BLaER1 treated with 17β-estradiol and CSF1 and Interleukin-3, amounts not matched to agents 10 nM and 100 nM (cell line): ENCODE measurements at regions not wholly inside any gene's neighbourhood (a gene's known extent, or its start where the extent isn't known, plus 50 kb on each side); places are given as distances from the start of the nearest gene placed in this dataset.
A peak's percentile ranks its signal among the peaks of the same experiment; 100 is the strongest.

ENCODE experiments used
- H3K27ac ChIP-seq, 11 experiments: shearing (Covaris generic); formaldehyde crosslinking; 2 replicates each; pipeline ENCODE4 v1.8.1; 2022
- H3K27me3 ChIP-seq, 11 experiments: shearing (Covaris generic); formaldehyde crosslinking; 2 replicates each; pipeline ENCODE4 v1.8.1; 2022
- H3K36me3 ChIP-seq, 11 experiments: shearing (Covaris generic); formaldehyde crosslinking; 2 replicates each; pipeline ENCODE4 v1.8.1; 2022
- H3K4me1 ChIP-seq, 10 experiments: shearing (Covaris generic); formaldehyde crosslinking; 2 replicates each; pipeline ENCODE4 v1.8.1; 2022
- H3K4me2 ChIP-seq, 11 experiments: shearing (Covaris generic); formaldehyde crosslinking; 2 replicates each; pipeline ENCODE4 v1.8.1; 2022
- H3K4me3 ChIP-seq, 10 experiments: shearing (Covaris generic); formaldehyde crosslinking; 2 replicates each; pipeline ENCODE4 v1.8.1; 2022
- H3K9ac ChIP-seq, 11 experiments: shearing (Covaris generic); formaldehyde crosslinking; 2 replicates each; pipeline ENCODE4 v1.8.1; 2022
- H3K9me3 ChIP-seq, 11 experiments: shearing (Covaris generic); formaldehyde crosslinking; replicated peaks in 1 of 11; 2 replicates each; pipeline ENCODE4 v1.8.1; 2022
- H4K20me1 ChIP-seq, 11 experiments: shearing (Covaris generic); formaldehyde crosslinking; 2 replicates each; pipeline ENCODE4 v1.8.1; 2022
- Cebpa-rat ChIP-seq, 11 experiments: shearing (Covaris generic); IDR thresholded peaks; 2 replicates each; pipeline ENCODE4 v1.8.1; 2022

DNA sequence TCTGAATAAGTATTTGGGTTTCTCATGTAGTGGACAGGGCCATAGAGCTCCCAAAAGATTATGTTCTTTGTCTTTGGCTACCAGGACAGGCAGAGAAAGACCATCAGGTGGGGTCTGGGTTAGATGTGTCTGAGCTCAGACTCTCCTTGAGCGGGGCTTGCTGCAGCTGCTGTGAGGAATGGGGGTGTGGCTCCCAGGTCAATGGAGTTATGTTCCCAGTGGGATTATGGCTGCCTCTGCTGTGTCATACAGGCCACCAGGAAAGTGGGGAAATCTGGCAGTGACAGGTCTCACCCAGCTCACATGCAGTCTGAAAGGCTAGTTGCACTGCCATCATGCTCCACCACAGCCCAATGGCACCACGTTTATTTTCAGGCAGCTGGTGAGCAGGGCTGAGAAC lies 97.0 kb upstream of the FERD3L start:
- no peaks in the 10 kb centered on the region for H3K27me3 ChIP-seq
- H3K4me3 ChIP-seq = no peak overlapping the region
- no peak overlapping the region for H3K4me2 ChIP-seq
- no peak overlapping the region for H3K27ac ChIP-seq
- peaks cover 0 to 16% (median 8%) of the 10 kb centered on the region in 10 experiments; a peak in 13 of 20 replicates for H3K4me1 ChIP-seq
- TF ChIP-seq Cebpa-rat (IDR thresholded peaks at IDR 0.05) = no peak
- H3K9ac ChIP-seq = no peak overlapping the region
- peaks cover 0 to 23% (median 15%) of the 10 kb centered on the region in 11 experiments; a peak in 8 of 22 replicates for H3K9me3 ChIP-seq
- no peaks in the 10 kb centered on the region for H4K20me1 ChIP-seq
- no peaks in the 10 kb centered on the region for H3K36me3 ChIP-seq

DNA sequence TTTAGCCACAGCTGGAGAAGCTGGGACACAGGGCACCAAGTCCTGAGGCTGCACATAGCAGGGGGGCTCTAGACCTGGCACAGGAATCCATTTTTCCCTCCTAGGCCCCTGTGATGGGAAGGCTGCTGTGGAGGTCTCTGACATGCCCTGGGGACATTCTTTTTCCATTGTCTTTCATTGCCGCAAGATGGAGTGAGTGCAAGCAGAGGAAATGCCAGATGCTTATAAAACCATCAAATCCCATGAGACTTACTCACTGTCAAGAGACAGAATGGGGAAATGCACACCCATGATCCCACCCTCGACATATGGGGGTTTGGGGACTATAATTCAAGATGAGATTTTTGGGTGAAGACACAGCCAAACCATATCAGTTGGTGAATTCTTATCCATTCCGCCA lies 94.7 kb upstream of the FERD3L start:
- H3K9me3 ChIP-seq = peaks cover 0 to 19% (median 7%) of the 10 kb centered on the region in 11 experiments; a peak in 5 of 22 replicates
- 0 out of 22 replicates have a peak overlapping the region, but pooled peaks of 1 of the 11 experiments have one; percentile 15 for H3K27ac ChIP-seq
- no peak overlapping the region for H3K9ac ChIP-seq
- no peaks in the 10 kb centered on the region for H4K20me1 ChIP-seq
- H3K4me3 ChIP-seq = no peak overlapping the region
- peaks cover 0 to 16% (median 8%) of the 10 kb centered on the region in 10 experiments; a peak in 13 of 20 replicates for H3K4me1 ChIP-seq
- H3K27me3 ChIP-seq = no peaks in the 10 kb centered on the region
- no peaks in the 10 kb centered on the region for H3K36me3 ChIP-seq
- peak overlapping the region in 8 of 11 experiments; percentile 32 to 69 (median 47); a peak in 16 of 22 replicates for H3K4me2 ChIP-seq
- TF ChIP-seq Cebpa-rat (IDR thresholded peaks at IDR 0.05) = no peak

DNA sequence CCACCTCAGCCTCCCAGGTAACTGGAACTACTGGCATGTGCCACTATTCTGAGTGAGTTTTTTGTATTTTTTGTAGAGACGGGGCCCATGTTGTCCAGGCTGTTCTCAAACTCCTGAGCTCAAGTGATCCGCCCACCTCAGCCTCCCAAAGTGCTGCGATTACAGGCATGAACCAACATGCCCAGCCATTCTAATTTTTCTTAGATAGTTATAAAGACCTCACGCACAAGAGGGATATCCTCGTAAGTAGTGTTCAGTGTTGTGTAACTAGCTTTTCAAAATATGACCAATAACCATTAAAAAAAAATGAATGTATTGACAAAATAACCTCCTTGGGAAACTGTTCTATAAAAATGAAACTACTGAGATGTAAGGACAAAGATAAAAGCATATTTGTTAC lies 90.5 kb upstream of the FERD3L start:
- no peak overlapping the region for H3K27ac ChIP-seq
- TF ChIP-seq Cebpa-rat (IDR thresholded peaks at IDR 0.05) = no peak
- H3K4me3 ChIP-seq = no peak overlapping the region

DNA sequence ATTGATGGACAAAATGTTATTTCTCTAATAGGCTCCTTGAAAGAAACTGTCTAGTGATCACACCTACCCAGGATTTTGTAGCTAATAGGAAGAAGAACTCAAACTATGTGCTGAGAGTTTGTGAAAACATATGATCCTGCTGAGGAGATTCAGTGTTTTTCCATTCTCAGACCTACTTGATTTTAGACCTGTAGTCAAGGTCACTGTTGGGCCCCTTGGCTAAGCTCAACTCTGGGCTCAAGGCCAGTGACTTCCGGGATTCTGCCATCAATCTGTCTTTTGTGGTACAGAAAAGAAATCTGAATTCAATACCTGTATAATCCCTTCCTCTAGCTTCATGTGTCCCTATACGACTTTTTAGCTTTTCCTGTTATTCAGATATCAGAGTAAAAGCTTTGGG lies 79.7 kb upstream of the FERD3L start:
- Histone ChIP-seq H3K4me1 (no peaks in the 10 kb centered on the region), H3K9ac (no peak overlapping the region), H3K27ac (no peak overlapping the region), H4K20me1 (no peaks in the 10 kb centered on the region), H3K9me3 (peaks cover 0 to 26% (median 4%) of the 10 kb centered on the region in 11 experiments; a peak in 9 of 22 replicates), H3K4me2 (no peak overlapping the region), H3K27me3 (no peaks in the 10 kb centered on the region), H3K4me3 (no peak overlapping the region), H3K36me3 (no peaks in the 10 kb centered on the region)
- TF ChIP-seq Cebpa-rat (IDR thresholded peaks at IDR 0.05) = no peak

More for the DNA sequence above, 90.5 kb upstream of the FERD3L start:
- peaks cover 0 to 16% (median 2%) of the 10 kb centered on the region in 11 experiments; a peak in 4 of 22 replicates for H3K9me3 ChIP-seq
- no peak overlapping the region for H3K9ac ChIP-seq
- H3K27me3 ChIP-seq = no peaks in the 10 kb centered on the region
- H3K4me2 ChIP-seq = no peak overlapping the region
- no peaks in the 10 kb centered on the region for H4K20me1 ChIP-seq
- peaks cover 0 to 14% (median 8%) of the 10 kb centered on the region in 10 experiments; a peak in 13 of 20 replicates for H3K4me1 ChIP-seq
- no peaks in the 10 kb centered on the region for H3K36me3 ChIP-seq

DNA sequence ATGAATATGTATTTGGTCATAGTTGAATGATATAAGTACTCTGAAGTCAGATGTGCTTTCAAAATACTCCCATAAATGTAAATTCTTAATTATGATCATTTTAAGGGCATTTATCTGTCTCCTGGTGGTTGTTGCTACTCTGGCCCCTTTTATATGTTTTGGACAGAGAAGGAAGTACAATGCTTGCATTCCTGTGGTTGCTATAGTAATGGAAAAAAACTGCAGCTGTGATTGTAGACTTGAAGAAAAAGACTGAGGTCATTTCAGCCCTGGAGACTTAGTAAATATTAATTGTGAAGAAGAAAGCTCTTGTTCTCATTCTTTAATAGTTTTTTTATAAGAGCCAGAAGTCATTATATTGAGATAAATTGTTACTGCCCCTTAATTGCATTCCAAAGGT lies 70.2 kb upstream of the FERD3L start:
- H3K4me3 ChIP-seq = no peak overlapping the region
- no peaks in the 10 kb centered on the region for H3K4me1 ChIP-seq
- no peaks in the 10 kb centered on the region for H3K27me3 ChIP-seq
- no peaks in the 10 kb centered on the region for H3K36me3 ChIP-seq
- no peak overlapping the region for H3K9ac ChIP-seq
- no peak overlapping the region for H3K27ac ChIP-seq
- H3K4me2 ChIP-seq = no peak overlapping the region
- no peaks in the 10 kb centered on the region for H4K20me1 ChIP-seq
- no peak for TF ChIP-seq Cebpa-rat (IDR thresholded peaks at IDR 0.05)
- H3K9me3 ChIP-seq = peaks cover 0 to 12% (median 0%) of the 10 kb centered on the region in 11 experiments; a peak in 2 of 22 replicates

DNA sequence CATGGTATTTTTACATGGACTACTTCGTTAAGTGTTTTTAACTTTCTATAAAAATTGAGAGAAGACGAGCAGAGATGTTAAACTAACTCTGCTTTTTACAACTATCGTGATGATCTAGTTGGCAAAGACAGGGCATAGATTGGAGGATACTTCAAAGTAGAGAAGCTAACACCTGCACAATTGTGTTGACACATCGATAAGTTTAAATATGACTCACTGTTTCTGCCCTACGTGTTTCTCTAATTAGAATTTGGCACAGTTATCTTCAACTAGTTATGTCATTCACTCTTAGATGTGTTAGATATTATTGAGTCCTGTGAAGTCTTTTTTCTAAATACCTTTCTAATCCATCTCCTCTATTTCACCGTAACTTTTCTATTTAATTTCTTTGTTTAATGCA lies 68.5 kb upstream of the FERD3L start:
- H3K4me1 ChIP-seq = no peaks in the 10 kb centered on the region
- no peak overlapping the region for H3K4me3 ChIP-seq
- no peak for TF ChIP-seq Cebpa-rat (IDR thresholded peaks at IDR 0.05)
- H3K9me3 ChIP-seq = peaks cover 0 to 12% (median 0%) of the 10 kb centered on the region in 11 experiments; a peak in 2 of 22 replicates
- H3K27me3 ChIP-seq = no peaks in the 10 kb centered on the region
- H3K9ac ChIP-seq = no peak overlapping the region
- no peak overlapping the region for H3K4me2 ChIP-seq
- no peaks in the 10 kb centered on the region for H3K36me3 ChIP-seq
- H3K27ac ChIP-seq = no peak overlapping the region
- no peaks in the 10 kb centered on the region for H4K20me1 ChIP-seq

DNA sequence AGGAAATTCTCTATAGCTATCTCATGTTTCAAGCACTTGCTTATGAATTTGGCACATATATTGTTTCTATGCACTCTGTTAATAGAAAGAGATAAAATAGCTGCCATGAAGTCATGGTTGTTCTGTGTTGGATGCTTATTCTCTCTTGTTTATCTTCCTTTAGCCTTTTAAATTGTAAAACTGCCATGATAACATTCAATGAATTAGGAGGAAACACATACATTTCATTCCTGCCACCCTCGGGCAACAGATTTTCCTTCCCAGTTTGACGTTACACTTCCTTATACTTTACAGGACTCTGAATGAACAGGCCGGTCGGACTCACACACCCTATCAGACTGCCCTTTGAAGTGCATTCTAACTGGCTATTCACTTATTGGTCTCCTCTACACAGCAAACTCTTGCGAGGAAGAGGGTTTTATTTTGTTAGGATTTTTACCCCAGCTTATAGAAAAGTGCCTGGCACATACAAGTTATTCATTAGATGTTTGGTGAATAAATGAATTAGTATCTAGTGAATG lies 65.7 kb upstream of the FERD3L start:
- Histone ChIP-seq H3K4me3 (no peak overlapping the region), H3K4me1 (no peaks in the 10 kb centered on the region), H3K27ac (no peak overlapping the region), H3K9ac (no peak overlapping the region), H3K27me3 (no peaks in the 10 kb centered on the region), H3K36me3 (no peaks in the 10 kb centered on the region), H3K4me2 (no peak overlapping the region), H4K20me1 (no peaks in the 10 kb centered on the region), H3K9me3 (peaks cover 0 to 12% (median 0%) of the 10 kb centered on the region in 11 experiments; a peak in 2 of 22 replicates)
- TF ChIP-seq Cebpa-rat (IDR thresholded peaks at IDR 0.05) = no peak

DNA sequence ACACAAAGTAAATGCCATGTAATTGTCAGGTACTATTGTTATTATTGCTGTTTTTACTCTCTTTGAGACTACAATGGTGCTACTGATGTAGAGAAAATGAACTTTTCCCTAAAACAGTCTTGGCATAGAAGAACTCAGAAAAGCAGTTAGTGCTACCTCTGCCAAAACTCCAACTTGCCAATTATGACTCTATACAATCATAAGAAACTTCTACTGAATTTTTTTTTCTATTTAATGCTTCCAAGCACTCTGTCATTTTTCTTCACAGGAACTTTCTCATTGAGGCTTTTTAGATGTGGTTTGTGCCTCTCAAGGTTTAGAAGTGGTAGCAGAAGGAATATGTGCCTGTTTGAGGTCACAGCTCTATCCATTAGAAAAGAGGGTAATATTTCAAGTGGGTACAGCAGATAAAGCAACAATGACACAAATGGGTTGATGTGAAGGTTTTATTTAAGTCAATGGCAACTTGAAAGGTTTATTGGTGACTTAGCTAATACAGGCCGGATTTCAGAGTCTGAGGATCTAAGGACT lies 64.0 kb upstream of the FERD3L start:
- TF ChIP-seq Cebpa-rat (IDR thresholded peaks at IDR 0.05) = no peak
- Histone ChIP-seq H3K9me3 (peaks cover 0 to 12% (median 0%) of the 10 kb centered on the region in 11 experiments; a peak in 2 of 22 replicates), H3K36me3 (no peaks in the 10 kb centered on the region), H3K4me2 (no peak overlapping the region), H3K9ac (no peak overlapping the region), H3K27ac (no peak overlapping the region), H4K20me1 (no peaks in the 10 kb centered on the region), H3K4me1 (no peaks in the 10 kb centered on the region), H3K4me3 (no peak overlapping the region), H3K27me3 (no peaks in the 10 kb centered on the region)

DNA sequence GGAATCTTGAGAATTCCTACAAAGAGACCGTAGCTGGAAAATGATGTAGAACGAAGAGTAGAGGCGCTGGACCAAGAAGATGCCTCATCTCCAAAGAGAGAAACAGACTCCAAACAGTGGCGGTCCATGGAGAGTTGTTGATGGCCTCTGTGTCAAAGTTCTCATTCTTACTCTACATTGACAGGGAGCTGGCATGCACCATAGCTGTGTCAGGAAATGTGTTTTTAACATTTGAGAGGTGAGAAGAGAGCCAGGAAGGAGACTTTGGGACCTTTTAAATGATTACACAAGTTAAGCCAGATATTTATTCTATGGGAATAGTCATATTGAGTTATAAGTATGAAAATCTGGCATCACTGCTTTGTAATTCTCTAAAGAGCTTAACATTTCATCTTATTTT lies 61.5 kb upstream of the FERD3L start:
- no peak for TF ChIP-seq Cebpa-rat (IDR thresholded peaks at IDR 0.05)
- H3K4me3 ChIP-seq = no peak overlapping the region
- H3K27me3 ChIP-seq = no peaks in the 10 kb centered on the region
- H3K4me2 ChIP-seq = no peak overlapping the region
- no peaks in the 10 kb centered on the region for H3K4me1 ChIP-seq
- no peaks in the 10 kb centered on the region for H4K20me1 ChIP-seq
- no peaks in the 10 kb centered on the region for H3K36me3 ChIP-seq
- no peak overlapping the region for H3K27ac ChIP-seq
- H3K9ac ChIP-seq = no peak overlapping the region
- no peaks in the 10 kb centered on the region for H3K9me3 ChIP-seq

DNA sequence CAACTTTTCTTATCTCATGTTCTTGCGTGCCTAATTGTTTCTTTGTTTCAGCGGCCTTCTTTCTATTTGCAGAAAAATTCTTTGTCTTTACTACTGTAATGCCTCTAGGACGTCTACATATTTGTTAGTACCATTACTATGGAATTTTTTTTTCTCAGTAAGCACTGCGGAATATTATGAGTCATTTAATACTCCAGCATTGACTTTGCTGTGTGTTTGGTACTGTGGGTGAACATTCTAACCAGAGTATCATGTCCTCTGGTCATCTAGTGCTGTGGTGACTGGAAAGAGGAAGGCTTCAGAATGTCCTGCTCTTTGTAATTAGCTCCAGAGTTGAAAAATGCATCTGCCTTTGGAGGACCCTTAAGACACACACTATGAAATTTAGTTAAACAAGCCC lies 58.5 kb upstream of the FERD3L start:
- Histone ChIP-seq H3K27me3 (no peaks in the 10 kb centered on the region), H3K4me1 (no peaks in the 10 kb centered on the region), H3K4me2 (no peak overlapping the region), H3K36me3 (no peaks in the 10 kb centered on the region), H3K9ac (no peak overlapping the region), H3K27ac (no peak overlapping the region), H3K9me3 (no peaks in the 10 kb centered on the region), H3K4me3 (no peak overlapping the region), H4K20me1 (no peaks in the 10 kb centered on the region)
- no peak for TF ChIP-seq Cebpa-rat (IDR thresholded peaks at IDR 0.05)
